GM18508 (cell line): ENCODE measurements at regions not wholly inside any gene's neighbourhood (a gene's known extent, or its start where the extent isn't known, plus 50 kb on each side); places are given as distances from the start of the nearest gene placed in this dataset.
"Not testable (repeated sequence)": the region's sequence is repeated elsewhere in the genome, so short reads cannot be mapped to it uniquely, and the experiment has no call there.

Experiments used
- ATAC-seq: cut with Tn5 transposase; IDR thresholded peaks from one replicate; pipeline ENCODE4 v1.9.1; 2021; ENCODE audit warnings: moderate number of reproducible peaks; ENCODE audit not compliant: insufficient read depth, unreplicated experiment

DNA sequence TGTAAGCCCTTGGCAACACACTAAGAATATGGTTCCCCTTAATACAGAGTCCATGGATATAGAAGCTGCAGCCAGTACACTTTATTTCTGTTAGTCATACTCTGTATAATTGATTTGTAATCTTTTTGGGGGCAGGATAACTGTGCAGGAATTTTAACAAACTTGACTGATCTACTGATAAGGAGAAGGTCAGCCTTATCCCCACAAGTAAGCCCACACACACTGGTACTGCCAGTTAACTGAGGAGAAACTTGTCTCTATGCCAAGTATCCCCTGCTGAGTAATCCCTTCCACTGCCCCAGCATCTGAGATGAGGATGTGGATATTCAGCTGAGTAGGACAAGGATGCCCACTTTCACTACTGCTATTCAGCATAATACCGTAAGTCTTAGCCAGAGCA, 154.9 kb upstream of the CXXC4 start:
- ATAC-seq, result no peak

DNA sequence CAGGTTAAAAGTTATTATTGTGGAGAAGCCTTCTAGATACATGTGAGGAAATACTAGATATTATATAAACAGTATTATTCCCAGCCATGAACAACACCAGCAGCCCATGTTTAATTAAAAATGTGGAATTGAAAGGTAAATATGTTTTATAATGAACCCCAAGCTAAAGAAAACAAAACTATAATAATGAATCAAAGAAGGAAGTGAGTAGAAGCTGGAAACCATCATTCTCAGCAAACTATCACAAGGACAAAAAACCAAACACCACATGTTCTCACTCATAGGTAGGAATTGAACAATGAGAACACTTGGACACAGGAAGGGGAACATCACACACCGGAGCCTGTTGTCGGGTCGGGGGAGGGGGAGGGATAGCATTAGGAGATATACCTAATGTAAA, 167.6 kb upstream of the CXXC4 start:
- ATAC-seq, result not testable (repeated sequence)

DNA sequence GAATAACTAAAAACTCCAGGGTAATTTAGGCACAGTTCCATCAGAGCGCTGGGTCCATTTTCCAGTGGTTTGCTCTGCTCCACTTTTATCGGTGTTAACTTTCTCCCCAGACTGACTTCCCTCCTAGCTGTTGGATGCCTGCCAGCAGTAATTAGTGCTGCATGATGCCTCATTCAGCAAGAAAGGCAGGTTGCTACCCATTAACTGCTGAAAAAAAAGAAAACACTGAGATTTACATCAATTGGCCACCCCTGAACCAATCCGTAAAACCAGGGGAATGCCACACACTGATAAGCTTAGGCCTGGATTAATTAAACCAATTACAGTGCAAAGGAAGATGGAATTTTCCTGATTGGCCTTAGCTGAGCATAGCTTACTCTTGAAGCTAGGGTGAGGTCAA, 182.4 kb upstream of the CXXC4 start:
- no peak for ATAC-seq

DNA sequence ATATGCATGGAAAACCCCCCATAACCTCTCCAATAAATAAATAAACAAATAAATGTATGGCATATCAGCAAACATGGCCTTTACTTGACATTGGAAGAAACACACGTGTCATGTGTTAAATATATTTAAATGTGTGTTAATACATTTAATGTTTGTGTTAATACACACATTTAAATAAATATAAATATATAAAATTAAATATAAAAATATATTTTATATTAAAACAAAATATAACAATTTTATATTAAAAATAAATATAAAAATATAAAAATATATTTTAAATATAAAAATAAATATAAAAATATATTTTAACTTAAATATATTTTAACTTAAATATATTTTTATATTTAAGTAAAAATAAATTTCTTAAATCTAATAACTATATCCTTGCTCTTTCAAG, 187.6 kb upstream of the CXXC4 start:
- no peak for ATAC-seq

DNA sequence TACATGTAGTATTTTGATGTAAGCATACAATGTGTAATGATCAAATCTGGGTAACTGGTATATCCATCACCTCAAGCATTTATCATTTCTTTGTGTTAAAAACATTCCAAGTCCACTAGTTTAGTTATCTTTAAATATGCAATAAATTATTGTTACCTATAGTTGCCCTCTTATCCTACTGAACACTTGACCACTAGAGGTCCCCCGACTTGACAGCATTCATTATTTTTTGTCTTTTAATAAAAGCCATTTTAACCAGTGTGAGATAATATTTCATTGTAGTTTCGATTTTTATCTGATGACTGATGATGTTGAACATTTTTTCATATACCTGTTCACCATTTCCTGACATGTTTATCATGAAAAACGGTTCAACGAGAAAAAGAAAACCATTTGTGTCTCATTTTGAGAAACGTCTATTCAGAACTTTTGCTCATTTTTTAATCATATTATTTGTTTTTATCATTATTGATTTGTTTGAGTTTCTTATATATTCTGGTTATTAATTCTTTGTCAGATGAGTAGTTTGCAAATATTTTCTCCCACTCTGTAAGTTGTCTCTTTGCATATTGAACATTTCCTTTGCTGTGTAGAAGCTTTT, 199.0 kb upstream of the CXXC4 start:
- no peak for ATAC-seq

DNA sequence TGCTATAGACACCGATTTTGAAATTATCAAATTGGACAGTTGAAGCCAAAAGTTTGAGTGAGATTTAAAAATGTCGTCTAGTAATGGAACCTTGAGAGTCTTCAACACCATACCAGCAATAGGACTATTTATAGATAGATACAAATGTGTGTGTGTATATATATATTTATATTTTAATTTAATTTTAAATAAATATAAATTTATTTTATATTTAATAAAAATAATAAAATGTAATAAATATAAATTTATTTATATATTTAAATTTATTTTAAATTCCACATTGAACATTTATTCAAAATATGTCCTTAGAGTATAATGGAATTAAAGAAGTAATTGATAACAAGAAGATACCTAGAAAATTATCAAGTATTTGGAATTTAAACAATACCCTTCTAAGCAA, 221.9 kb upstream of the CXXC4 start:
- ATAC-seq, result no peak

DNA sequence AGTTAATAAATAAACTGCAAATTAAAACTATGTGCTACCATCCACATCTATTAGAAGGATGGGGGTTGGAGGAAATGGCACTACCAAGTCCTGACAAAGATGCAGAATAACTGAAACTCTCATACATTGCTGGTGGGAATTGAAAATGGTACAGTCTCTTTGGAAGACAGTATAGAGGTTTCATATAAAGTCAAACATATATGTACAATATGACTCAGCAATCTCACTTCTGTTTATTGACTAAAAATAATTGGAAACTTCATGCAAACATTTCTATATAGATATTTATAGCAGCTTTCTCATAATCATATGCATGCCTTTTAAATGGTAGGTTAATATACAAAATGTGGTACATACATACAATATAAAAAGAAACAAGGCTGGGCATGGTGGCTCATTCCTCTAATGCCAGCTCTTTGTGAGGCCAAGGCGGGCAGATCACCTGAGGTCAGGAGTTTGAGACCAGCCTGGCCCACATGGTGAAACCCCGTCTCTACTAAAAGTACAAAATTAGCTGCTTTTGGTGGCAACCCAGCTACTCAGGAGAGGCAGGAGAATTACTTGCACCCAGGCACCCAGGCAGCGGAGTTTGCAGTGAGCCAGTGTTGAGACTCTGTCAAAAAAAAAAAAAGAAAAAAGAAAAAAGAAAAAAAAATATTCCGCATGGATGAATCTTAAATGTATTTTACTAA, 225.0 kb upstream of the CXXC4 start:
- peak; percentile 98 for ATAC-seq

DNA sequence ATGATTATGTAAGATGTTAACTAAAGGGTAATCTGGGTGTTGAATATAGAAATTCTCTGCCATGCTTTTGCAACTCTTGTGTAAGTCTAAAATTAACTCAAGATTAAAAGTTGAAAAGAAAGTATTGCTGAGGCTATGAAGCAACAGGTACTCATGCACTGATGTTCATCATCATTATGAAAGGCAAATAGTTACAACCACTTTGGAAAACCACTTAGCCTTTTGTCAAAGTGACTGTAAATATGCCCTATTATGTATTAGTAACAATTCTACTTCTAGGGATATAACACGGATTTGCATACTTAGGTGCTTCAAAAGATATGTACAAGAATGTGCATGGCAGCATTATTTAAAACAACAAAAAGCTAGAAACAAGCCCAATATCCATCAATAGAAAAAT, 227.8 kb upstream of the CXXC4 start:
- ATAC-seq, result no peak

DNA sequence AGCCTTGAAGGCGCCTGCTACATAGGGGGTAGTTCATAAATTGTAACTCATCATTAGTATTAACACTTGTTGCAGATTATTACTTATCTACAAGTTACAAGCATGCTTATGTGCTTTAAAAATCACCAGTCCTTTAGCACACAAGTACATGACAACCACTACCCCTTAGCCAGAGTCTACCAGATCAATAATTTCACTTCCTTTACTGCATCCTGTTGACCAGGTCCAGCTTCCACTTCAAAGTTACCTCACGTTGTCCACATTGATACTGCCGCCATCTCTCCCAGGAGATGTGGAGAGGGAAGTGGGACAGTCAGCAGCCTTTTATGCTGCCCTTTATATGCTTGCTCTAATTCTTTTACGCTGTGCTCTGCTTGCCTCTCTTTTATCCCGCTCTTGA, 231.3 kb upstream of the CXXC4 start:
- no peak for ATAC-seq

DNA sequence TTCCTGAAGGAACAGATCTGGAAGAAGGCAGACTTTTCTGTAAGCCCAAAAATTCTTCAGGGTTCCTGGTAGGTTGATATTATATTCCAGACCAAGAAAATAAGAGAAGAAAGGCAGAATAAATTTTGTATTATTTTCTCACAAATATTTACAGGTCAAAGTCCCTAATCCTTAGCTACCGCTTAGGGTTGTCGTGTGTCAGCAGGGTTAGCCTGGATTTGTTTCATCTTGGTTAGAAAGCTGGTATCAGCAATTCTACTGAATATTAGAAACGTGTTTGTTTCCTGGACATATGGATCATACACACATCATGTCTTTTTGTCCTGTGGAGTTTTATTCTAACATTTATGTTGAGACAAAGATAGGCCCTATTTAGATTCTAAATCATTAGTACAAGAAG, 232.9 kb upstream of the CXXC4 start:
- no peak for ATAC-seq

DNA sequence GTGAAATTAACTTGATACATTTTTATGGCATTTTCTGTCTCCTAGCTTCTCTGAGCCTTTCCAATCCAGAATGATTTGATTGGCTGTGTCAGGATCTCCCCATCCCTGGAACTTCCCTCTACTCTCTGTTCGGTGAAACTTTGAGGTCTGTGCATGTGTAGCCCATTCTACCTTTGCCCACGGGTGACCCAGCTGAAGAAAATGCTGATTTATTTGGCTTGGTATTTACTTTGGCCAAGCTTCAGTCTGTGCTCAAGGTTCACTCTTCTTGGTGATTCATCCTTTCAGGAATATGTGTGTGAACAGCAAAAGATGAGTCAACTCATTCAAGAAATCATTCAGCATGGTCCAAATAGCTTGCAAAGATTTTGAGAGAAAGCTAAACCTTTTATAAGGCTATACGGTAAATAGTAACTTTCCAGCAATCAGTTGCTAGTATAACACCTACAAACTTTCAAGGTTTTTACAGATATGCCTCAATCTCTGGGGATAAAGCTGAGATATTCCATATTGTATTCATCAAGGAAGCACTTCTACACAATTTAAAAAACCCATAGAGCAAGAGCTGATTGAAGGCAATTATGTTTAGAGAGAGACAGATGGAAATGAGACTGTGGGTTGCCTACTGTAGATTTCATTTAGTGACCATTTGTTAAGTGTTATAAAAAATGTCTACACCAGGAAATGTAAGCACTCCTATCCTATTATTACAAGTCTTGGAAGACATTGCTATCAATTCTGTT, 233.9 kb upstream of the CXXC4 start:
- ATAC-seq, result no peak

DNA sequence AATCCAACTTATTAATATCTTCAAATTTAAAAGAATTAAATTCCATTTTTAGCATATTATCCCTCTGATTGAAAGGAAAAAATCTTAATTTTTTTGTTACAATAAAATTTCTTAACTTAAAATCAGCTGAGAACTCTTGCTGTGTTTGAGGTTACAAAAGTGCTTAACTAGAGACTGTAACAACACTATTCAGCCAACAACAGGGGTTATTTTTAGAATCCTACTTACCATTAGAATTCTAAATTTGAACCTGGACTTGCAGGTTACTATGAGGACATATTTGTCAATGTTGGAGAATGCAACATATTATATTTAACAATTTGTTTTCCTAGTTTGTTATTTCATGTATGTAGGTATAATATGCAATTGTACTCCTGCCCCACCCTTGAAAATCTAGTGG, 238.1 kb upstream of the CXXC4 start:
- no peak for ATAC-seq

DNA sequence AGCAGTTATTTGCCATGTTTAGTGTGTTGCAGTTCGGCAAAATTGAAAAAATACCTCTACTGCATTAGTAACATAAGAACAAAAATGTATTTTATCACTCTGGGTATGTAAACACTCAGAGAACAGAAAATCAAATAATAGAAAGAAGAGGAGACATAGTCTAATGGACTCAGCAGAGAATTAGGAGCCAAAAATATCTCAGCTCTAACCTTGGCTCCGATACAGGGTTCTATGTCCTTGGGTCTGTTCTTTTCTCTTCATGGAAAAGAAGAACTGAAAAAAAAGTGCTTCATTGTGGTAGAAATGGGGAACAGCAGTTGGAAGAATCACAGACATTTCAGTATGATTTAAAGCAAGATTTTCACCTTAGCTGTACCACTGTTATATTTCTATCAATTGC, 240.5 kb upstream of the CXXC4 start:
- no peak for ATAC-seq

DNA sequence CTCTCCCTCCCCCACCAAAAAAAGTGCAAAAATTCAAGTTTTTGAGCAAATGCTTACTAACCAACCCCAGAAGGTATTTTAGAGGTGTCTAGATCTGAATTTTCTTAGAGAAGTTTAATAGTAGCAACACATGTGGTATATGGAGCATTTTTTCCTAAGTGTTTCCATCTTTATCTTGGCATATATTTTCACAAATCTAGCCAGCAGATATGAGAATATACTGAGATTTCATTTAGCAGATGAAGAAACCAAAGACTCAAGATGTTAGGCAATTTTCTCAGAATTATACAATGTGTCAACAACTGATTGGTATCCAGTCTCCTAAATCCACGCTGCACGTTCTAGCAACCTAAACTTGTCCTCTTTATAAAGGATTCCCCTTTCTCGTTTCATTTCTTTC, 245.5 kb upstream of the CXXC4 start:
- ATAC-seq, result no peak

DNA sequence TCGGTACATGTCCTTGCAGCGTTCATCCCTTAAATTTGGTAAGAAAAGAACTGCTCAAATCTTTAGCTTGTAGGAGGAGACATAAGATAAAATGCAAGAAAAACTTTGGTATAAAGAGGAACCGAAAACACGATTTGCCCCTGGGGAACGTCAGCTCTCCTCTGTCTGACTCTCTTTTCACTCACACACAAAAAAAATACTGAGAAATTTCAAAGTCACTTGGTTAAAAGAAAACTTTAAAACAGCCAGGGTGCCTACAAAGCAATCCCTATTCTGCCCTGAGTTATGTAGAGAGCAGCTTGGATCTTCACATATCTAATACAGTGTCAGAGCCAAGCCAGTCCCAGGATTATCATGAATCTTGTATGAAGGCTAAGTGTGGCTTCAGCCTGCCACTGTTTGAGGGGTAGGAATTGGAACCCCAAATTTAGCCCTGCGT, 248.5 kb upstream of the CXXC4 start:
- peak; percentile 97 for ATAC-seq

DNA sequence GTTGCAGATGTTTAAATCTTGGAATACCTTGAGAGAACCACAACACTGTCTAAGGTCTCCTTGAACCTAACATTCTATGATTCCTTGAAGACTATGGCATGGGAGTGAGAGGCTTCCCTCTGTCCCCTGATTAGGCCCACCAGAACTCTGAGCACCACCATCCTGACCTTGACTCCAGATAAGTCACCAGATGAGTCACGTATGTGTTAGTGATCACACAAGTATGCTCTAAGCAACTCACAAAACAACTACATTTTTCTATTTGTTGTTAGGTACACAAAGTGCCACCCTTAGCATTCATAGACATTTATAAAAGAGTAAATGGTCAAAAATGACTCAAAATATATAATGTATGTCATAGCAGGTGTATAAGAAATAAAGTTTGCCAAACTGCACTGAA, 252.9 kb upstream of the CXXC4 start:
- no peak for ATAC-seq

DNA sequence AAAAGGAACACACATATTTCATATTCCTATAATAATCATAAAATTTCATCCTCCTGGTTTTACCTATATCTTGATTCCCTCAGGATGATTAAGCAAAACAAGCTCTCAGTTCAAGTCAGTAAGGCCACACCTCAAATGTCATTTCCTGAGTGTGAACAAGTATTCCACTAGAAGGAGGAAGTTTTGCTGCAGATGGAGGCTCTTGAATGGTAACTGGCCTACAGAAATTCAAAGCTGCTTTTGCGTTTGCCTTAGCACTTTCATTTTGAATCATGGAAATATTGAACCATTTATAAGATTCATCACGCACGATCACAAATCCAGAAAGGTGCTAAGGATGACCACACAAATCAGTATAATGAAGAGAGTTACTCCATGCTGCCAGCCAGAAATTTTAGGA, 254.4 kb upstream of the CXXC4 start:
- ATAC-seq, result no peak

DNA sequence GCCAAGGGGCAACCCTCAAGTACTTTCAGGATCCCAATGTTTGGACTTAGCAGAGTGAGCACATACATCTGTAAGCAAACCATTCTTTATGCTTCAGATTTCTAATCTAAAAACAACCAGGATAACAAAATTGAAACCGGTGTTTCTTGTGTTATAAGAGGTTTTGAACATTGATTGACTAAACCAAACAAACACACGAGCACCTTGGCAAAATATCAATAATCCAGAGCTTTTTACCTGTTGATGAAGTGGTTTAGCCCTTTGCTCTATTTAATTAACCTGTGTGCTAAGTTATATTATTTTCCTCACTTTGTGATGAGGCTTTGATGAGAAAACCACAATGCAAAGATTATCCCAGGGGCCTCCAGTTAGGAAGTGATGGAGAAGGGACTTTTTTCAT, 255.3 kb upstream of the CXXC4 start:
- ATAC-seq, result no peak

DNA sequence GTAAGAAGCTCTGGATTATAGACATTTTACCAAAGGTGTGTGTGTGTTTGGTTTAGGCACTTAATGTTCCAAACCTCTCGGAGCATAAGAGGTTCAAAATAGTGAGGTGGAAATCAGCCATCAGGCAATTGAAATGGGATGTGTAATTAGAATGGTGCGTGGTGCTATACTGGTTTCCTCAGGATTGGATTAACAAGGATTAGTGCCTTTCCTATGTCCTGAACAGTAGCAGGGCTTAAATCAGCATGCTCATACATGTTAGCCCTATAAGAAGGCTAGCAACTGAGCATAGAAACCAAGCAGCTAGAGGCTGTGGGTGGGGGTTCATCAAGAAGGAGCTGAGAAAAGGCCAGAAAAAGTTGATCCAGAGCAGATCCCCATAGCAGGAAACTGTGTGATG, 256.8 kb upstream of the CXXC4 start:
- ATAC-seq, result no peak

DNA sequence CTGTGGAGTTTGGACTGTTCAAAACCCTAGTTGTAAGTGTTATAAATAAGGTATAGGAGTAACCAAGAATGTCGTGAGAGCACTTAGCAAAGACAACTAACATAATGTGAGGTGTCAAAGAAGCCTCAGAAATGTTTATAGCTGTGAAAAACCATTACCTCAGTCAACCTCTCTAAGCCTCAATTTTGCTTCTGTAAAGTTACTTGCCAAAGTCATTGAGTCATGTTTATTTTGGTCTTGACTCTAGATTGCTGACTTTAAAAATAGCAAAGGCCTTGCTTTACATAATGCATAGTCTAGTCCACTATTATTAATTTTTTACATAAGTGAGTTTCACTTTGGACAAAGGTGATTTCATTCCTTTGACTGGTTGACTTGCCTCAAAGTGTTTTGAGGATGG, 257.6 kb upstream of the CXXC4 start:
- peak; percentile 87 for ATAC-seq

DNA sequence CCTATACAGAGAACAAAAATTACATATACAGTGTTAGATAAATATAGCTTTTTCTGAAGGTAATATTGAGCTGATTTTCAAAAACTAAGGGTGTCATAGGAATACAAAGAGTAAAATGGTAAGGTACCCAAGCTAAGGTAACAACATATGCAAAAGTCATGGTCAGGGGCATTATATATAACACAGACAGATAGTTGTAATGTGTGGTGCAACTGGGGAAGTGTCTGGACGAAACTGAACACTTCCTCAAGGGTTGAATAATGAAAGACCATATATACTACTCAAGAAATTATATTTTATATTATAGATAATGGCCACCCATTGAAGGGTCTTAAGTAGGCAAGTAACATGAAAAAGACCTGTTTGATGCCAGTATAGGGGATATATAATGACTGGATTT, 262.1 kb upstream of the CXXC4 start:
- ATAC-seq, result no peak

DNA sequence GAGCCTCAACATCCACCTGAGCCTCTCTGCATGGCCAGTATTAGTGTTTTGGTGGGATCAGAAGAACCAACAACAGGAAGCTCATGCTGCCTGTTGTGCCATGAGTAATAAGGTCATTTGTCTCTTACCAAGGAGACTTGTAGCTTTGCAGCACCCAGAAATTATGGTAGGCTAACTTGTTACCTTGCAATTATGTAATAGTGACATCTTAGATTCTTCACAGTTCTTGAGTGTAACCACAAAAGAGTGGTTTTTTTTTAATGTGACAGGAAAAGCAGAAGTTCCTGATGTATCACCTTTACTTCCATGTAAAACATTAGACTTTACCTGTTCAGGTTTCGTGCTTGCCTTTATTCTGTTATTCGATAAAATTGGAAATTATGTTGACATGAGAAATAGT, 263.9 kb upstream of the CXXC4 start:
- ATAC-seq, result no peak
